Mesendoderm (in vitro differentiated cells): ENCODE measurements at regions not wholly inside any gene's neighbourhood (a gene's known extent, or its start where the extent isn't known, plus 50 kb on each side); places are given as distances from the start of the nearest gene placed in this dataset.
A peak's percentile ranks its signal among the peaks of the same experiment; 100 is the strongest.

Experiments
- DNase-seq: peaks from one replicate; pipeline ENCODE4 v3.0.0; 2013
- H2AK5ac ChIP-seq: 2 replicates; pipeline ENCODE4 v1.6.1; 2013; ENCODE audit warnings: low read length, inconsistent platforms
- H2BK120ac ChIP-seq: 2 replicates; pipeline ENCODE4 v1.6.1; 2013; ENCODE audit warnings: low read depth, mild to moderate bottlenecking, low read length, moderate library complexity, mixed read lengths
- H2BK15ac ChIP-seq: replicated peaks from 2 replicates; pipeline ENCODE4 v1.6.1; 2013; ENCODE audit warnings: low read depth, mild to moderate bottlenecking, moderate library complexity
- H2BK5ac ChIP-seq: 2 replicates; pipeline ENCODE4 v1.6.1; 2013; ENCODE audit warnings: low read length, inconsistent platforms
- H3K18ac ChIP-seq: 2 replicates; pipeline ENCODE4 v1.6.1; 2013; ENCODE audit warnings: mild to moderate bottlenecking, low read length, mixed read lengths
- H3K23ac ChIP-seq: one replicate; pipeline ENCODE4 v1.6.1; 2013; ENCODE audit warnings: low read length
- H3K27ac ChIP-seq: 2 replicates; pipeline ENCODE4 v1.5.1; 2013; ENCODE audit warnings: low read depth, mild to moderate bottlenecking, inconsistent platforms, low read length, moderate library complexity
- H3K27me3 ChIP-seq: 2 replicates; pipeline ENCODE4 v1.6.1; 2013; ENCODE audit warnings: low read length, control low read depth, mild to moderate bottlenecking, inconsistent platforms; ENCODE audit not compliant: insufficient read depth, poor library complexity
- H3K36me3 ChIP-seq: 2 replicates; pipeline ENCODE4 v1.6.1; 2013; ENCODE audit warnings: low read length, inconsistent platforms; ENCODE audit not compliant: control insufficient read depth, insufficient read depth
- H3K4ac ChIP-seq: one replicate; pipeline ENCODE4 v1.6.1; 2013; ENCODE audit warnings: low read depth, mild to moderate bottlenecking, low read length, moderate library complexity
- H3K4me1 ChIP-seq: 2 replicates; pipeline ENCODE4 v1.6.1; 2013; ENCODE audit warnings: low read depth, low read length, inconsistent platforms; ENCODE audit not compliant: control insufficient read depth
- H3K4me2 ChIP-seq: 2 replicates; pipeline ENCODE4 v1.6.1; 2013; ENCODE audit warnings: low read length
- H3K4me3 ChIP-seq: 2 replicates; pipeline ENCODE4 v1.5.1; 2013; ENCODE audit warnings: mild to moderate bottlenecking, low read length
- H3K56ac ChIP-seq: one replicate; pipeline ENCODE4 v1.6.1; 2013; ENCODE audit warnings: low read length
- H3K79me1 ChIP-seq: 2 replicates; pipeline ENCODE4 v1.6.1; 2013; ENCODE audit warnings: low read length, inconsistent platforms
- H3K79me2 ChIP-seq: 2 replicates; pipeline ENCODE4 v1.6.1; 2013; ENCODE audit warnings: mild to moderate bottlenecking, low read length; ENCODE audit not compliant: control insufficient read depth, insufficient read depth
- H3K9ac ChIP-seq: 2 replicates; pipeline ENCODE4 v1.6.1; 2013; ENCODE audit warnings: low read length, inconsistent platforms
- H4K5ac ChIP-seq: one replicate; pipeline ENCODE4 v1.6.1; 2013; ENCODE audit warnings: low read length
- H4K8ac ChIP-seq: one replicate; pipeline ENCODE4 v1.6.1; 2013; ENCODE audit warnings: low read depth, mild to moderate bottlenecking, control low read depth, low read length, moderate library complexity
- WGBS: extraction: QIAGEN DNeasy Blood & Tissue Kit; methylation state at CpG from one replicate; pipeline ENCODE4 v1.1.7; 2013; ENCODE audit warnings: low lambda C conversion rate, missing lambda C conversion rate; ENCODE audit not compliant: insufficient coverage; ENCODE audit errors: extremely low coverage; 5-methylcytosine and 5-hydroxymethylcytosine counted together

GRCh38 chr2:52995424-52995823 is 772.2 kb upstream of the CHAC2 start:
- Histone ChIP-seq H2BK120ac (no peak overlapping the region), H2BK5ac (no peak overlapping the region), H2AK5ac (no peak overlapping the region), H2BK15ac (no peak overlapping the region), H3K4me2 (no peak overlapping the region), H3K27me3 (no peaks in the 10 kb centered on the region), H4K8ac (no peak overlapping the region), H3K79me2 (no peaks in the 10 kb centered on the region), H3K27ac (no peak overlapping the region), H3K4me1 (no peaks in the 10 kb centered on the region), H4K5ac (no peak overlapping the region), H3K36me3 (no peaks in the 10 kb centered on the region), H3K4me3 (no peak overlapping the region), H3K23ac (no peak overlapping the region), H3K79me1 (no peaks in the 10 kb centered on the region), H3K56ac (no peak overlapping the region), H3K4ac (no peak overlapping the region), H3K18ac (no peak overlapping the region), H3K9ac (no peak overlapping the region)
- no CpG with 5 or more reads among the region's 2 CpGs for WGBS
- DNase-seq = no peak

GRCh38 chr2:52976143-52976949 is 791.3 kb upstream of the CHAC2 start:
- Histone ChIP-seq H3K23ac (no peak overlapping the region), H3K4me2 (no peak overlapping the region), H3K36me3 (no peaks in the 10 kb centered on the region), H4K8ac (no peak overlapping the region), H3K4me1 (no peaks in the 10 kb centered on the region), H3K79me2 (no peaks in the 10 kb centered on the region), H3K56ac (no peak overlapping the region), H2AK5ac (no peak overlapping the region), H3K4ac (no peak overlapping the region), H2BK15ac (no peak overlapping the region), H3K18ac (no peak overlapping the region), H3K9ac (no peak overlapping the region), H2BK5ac (no peak overlapping the region), H3K79me1 (no peaks in the 10 kb centered on the region), H4K5ac (no peak overlapping the region), H3K4me3 (no peak overlapping the region), H3K27me3 (no peaks in the 10 kb centered on the region), H2BK120ac (no peak overlapping the region), H3K27ac (no peak overlapping the region)
- WGBS = no CpG with 5 or more reads among the region's 2 CpGs
- peak; percentile 66 for DNase-seq

GRCh38 chr2:52974127-52974526 is 793.5 kb upstream of the CHAC2 start:
- no peak overlapping the region for H4K8ac ChIP-seq
- no peak overlapping the region for H3K56ac ChIP-seq
- H4K5ac ChIP-seq = no peak overlapping the region
- DNase-seq = no peak
- no peak overlapping the region for H2BK15ac ChIP-seq
- H3K4ac ChIP-seq = no peak overlapping the region
- H3K9ac ChIP-seq = no peak overlapping the region
- WGBS = no CpG with 5 or more reads among the region's 1 CpG
- H2AK5ac ChIP-seq = no peak overlapping the region
- no peak overlapping the region for H3K23ac ChIP-seq
- no peak overlapping the region for H2BK5ac ChIP-seq
- H2BK120ac ChIP-seq = no peak overlapping the region
- H3K18ac ChIP-seq = no peak overlapping the region
- H3K79me1 ChIP-seq = no peaks in the 10 kb centered on the region
- H3K36me3 ChIP-seq = no peaks in the 10 kb centered on the region
- H3K4me3 ChIP-seq = no peak overlapping the region
- no peaks in the 10 kb centered on the region for H3K4me1 ChIP-seq
- H3K79me2 ChIP-seq = no peaks in the 10 kb centered on the region
- no peak overlapping the region for H3K4me2 ChIP-seq
- no peaks in the 10 kb centered on the region for H3K27me3 ChIP-seq
- H3K27ac ChIP-seq = no peak overlapping the region

- no peak overlapping the region for H3K56ac ChIP-seq
- no peak overlapping the region for H2BK120ac ChIP-seq
- no peaks in the 10 kb centered on the region for H3K36me3 ChIP-seq
- no peak overlapping the region for H3K18ac ChIP-seq
- no peak overlapping the region for H4K8ac ChIP-seq
- no peak for DNase-seq
- WGBS = no CpG with 5 or more reads among the region's 1 CpG
- H3K23ac ChIP-seq = no peak overlapping the region
- no peak overlapping the region for H2BK5ac ChIP-seq
- H4K5ac ChIP-seq = no peak overlapping the region
- H3K27me3 ChIP-seq = no peaks in the 10 kb centered on the region
- H3K4me1 ChIP-seq = no peaks in the 10 kb centered on the region
- no peak overlapping the region for H2AK5ac ChIP-seq
- H3K79me1 ChIP-seq = no peaks in the 10 kb centered on the region
- H3K4ac ChIP-seq = no peak overlapping the region
- H3K4me2 ChIP-seq = no peak overlapping the region
- H3K4me3 ChIP-seq = no peak overlapping the region
- no peak overlapping the region for H3K27ac ChIP-seq
- no peaks in the 10 kb centered on the region for H3K79me2 ChIP-seq
- H2BK15ac ChIP-seq = no peak overlapping the region
- no peak overlapping the region for H3K9ac ChIP-seq
Observed at GRCh38 chr2:52970642-52971041, 797.0 kb upstream of the CHAC2 start.

- peaks cover 3% of the 10 kb centered on the region for H3K4me1 ChIP-seq
- DNase-seq = no peak
- no peaks in the 10 kb centered on the region for H3K79me1 ChIP-seq
- no peaks in the 10 kb centered on the region for H3K36me3 ChIP-seq
- no peak overlapping the region for H3K18ac ChIP-seq
- no peak overlapping the region for H4K5ac ChIP-seq
- H3K4ac ChIP-seq = no peak overlapping the region
- no peak overlapping the region for H2AK5ac ChIP-seq
- H3K4me3 ChIP-seq = no peak overlapping the region
- no peak overlapping the region for H3K9ac ChIP-seq
- no CpG with 5 or more reads among the region's 1 CpG for WGBS
- no peak overlapping the region for H4K8ac ChIP-seq
- H2BK120ac ChIP-seq = no peak overlapping the region
- H2BK15ac ChIP-seq = no peak overlapping the region
- no peaks in the 10 kb centered on the region for H3K27me3 ChIP-seq
- no peaks in the 10 kb centered on the region for H3K79me2 ChIP-seq
- no peak overlapping the region for H3K23ac ChIP-seq
- H2BK5ac ChIP-seq = no peak overlapping the region
- H3K56ac ChIP-seq = no peak overlapping the region
- H3K4me2 ChIP-seq = no peak overlapping the region
- H3K27ac ChIP-seq = no peak overlapping the region
Observed at GRCh38 chr2:52968043-52968442, 799.6 kb upstream of the CHAC2 start.
